Endodermal cell (in vitro differentiated cells): ENCODE measurements at regions not wholly inside any gene's neighbourhood (a gene's known extent, or its start where the extent isn't known, plus 50 kb on each side); places are given as distances from the start of the nearest gene placed in this dataset.

Source experiments
- DNase-seq: peaks from one replicate; pipeline ENCODE4 v3.0.0-alpha.2; 2017
- H3K27ac ChIP-seq: 2 replicates; pipeline ENCODE4 v1.5.1; 2013; ENCODE audit warnings: mild to moderate bottlenecking, low read depth, low read length, moderate library complexity
- H3K27me3 ChIP-seq: 2 replicates; pipeline ENCODE4 v1.6.1; 2013; ENCODE audit warnings: mild to moderate bottlenecking, low read length, moderate library complexity; ENCODE audit not compliant: insufficient read depth, control insufficient read depth, poor library complexity, severe bottlenecking
- H3K36me3 ChIP-seq: 2 replicates; pipeline ENCODE4 v1.7.0; 2013; ENCODE audit warnings: mild to moderate bottlenecking, low read length, moderate library complexity; ENCODE audit not compliant: control insufficient read depth, insufficient read depth
- H3K4me1 ChIP-seq: one replicate; pipeline ENCODE4 v1.7.0; 2013; ENCODE audit warnings: low read length; ENCODE audit not compliant: control insufficient read depth, insufficient read depth
- H3K4me3 ChIP-seq: 2 replicates; pipeline ENCODE4 v1.5.1; 2013; ENCODE audit warnings: mild to moderate bottlenecking, low read length, moderate library complexity
- H3K9ac ChIP-seq: 2 replicates; pipeline ENCODE4 v1.6.1; 2013; ENCODE audit warnings: mild to moderate bottlenecking, low read length, moderate library complexity; ENCODE audit not compliant: poor library complexity, severe bottlenecking; ENCODE audit errors: extremely low read depth
- H3K9me3 ChIP-seq: 2 replicates; pipeline ENCODE4 v1.6.1; 2013; ENCODE audit warnings: mild to moderate bottlenecking, low read length, moderate library complexity; ENCODE audit not compliant: control insufficient read depth
- H3K27ac Mint-ChIP-seq: 2 replicates; pipeline ENCODE4 v1.8.0; 2020; ENCODE audit warnings: mixed read lengths
- H3K27me3 Mint-ChIP-seq: 2 replicates; pipeline ENCODE4 v1.8.0; 2021; ENCODE audit warnings: mild to moderate bottlenecking, mixed read lengths; ENCODE audit not compliant: insufficient read depth
- H3K36me3 Mint-ChIP-seq: 2 replicates; pipeline ENCODE4 v1.8.0; 2020; ENCODE audit warnings: low read depth, mixed read lengths
- H3K4me1 Mint-ChIP-seq: 2 replicates; pipeline ENCODE4 v1.8.0; 2020; ENCODE audit warnings: mixed read lengths
- H3K4me3 Mint-ChIP-seq: 2 replicates; pipeline ENCODE4 v1.8.0; 2020; ENCODE audit warnings: mild to moderate bottlenecking, moderate library complexity, mixed read lengths
- H3K9me3 Mint-ChIP-seq: 2 replicates; pipeline ENCODE4 v1.8.0; 2020; ENCODE audit warnings: mild to moderate bottlenecking, mixed read lengths
- CTCF ChIP-seq: fragments of 200-600 bp; sonication (generic); conservative IDR thresholded peaks from 2 replicates; pipeline ENCODE4 v1.5.0; 2021; ENCODE audit warnings: antibody characterized with exemption, mild to moderate bottlenecking
- WGBS, 2 experiments: methylation state at CpG; one replicate each; pipeline versions ENCODE4 v1.1.5 to v1.1.7; 2013; ENCODE audit warnings: missing lambda C conversion rate in 2 of 2, mixed read lengths in 1 of 2; ENCODE audit not compliant: insufficient coverage in 1 of 2, insufficient read length in 1 of 2; 5-methylcytosine and 5-hydroxymethylcytosine counted together

- H3K9me3 ChIP-seq, result no peaks in the 10 kb centered on the region
- H3K4me3 ChIP-seq, result no peak overlapping the region
- no peaks in the 10 kb centered on the region for H3K27me3 ChIP-seq
- no peaks in the 10 kb centered on the region for H3K36me3 Mint-ChIP-seq
- DNase-seq, result no peak
- no peak overlapping the region for H3K9ac ChIP-seq
- WGBS, 2 experiments, result 86 to 96% methylated on average over 3 to 4 of the region's 4 CpGs
- no peaks in the 10 kb centered on the region for H3K36me3 ChIP-seq
- no peak for TF ChIP-seq CTCF
- H3K27me3 Mint-ChIP-seq, result no peaks in the 10 kb centered on the region
- H3K4me1 Mint-ChIP-seq, result peaks cover 18% of the 10 kb centered on the region
- H3K27ac ChIP-seq, result no peak overlapping the region
- no peaks in the 10 kb centered on the region for H3K9me3 Mint-ChIP-seq
- no peak overlapping the region for H3K27ac Mint-ChIP-seq
- no peak overlapping the region for H3K4me3 Mint-ChIP-seq
- peaks cover 11% of the 10 kb centered on the region for H3K4me1 ChIP-seq
These were observed 76.6 kb upstream of the NR4A3 start for GRCh38 chr9:99745085-99745484.

- H3K36me3 ChIP-seq, result no peaks in the 10 kb centered on the region
- no peak overlapping the region for H3K27ac ChIP-seq
- no peak for TF ChIP-seq CTCF
- no peaks in the 10 kb centered on the region for H3K27me3 ChIP-seq
- no peaks in the 10 kb centered on the region for H3K36me3 Mint-ChIP-seq
- no peak overlapping the region for H3K27ac Mint-ChIP-seq
- no peak overlapping the region for H3K9ac ChIP-seq
- WGBS, 2 experiments, result 83% methylated on average over 1 of the region's 1 CpG; no CpG with 5 or more reads in 1 of the 2 experiments
- no peak overlapping the region for H3K4me3 Mint-ChIP-seq
- no peaks in the 10 kb centered on the region for H3K9me3 ChIP-seq
- no peaks in the 10 kb centered on the region for H3K27me3 Mint-ChIP-seq
- H3K9me3 Mint-ChIP-seq, result no peaks in the 10 kb centered on the region
- H3K4me1 ChIP-seq, result peaks cover 8% of the 10 kb centered on the region
- no peak overlapping the region for H3K4me3 ChIP-seq
- DNase-seq, result no peak
- H3K4me1 Mint-ChIP-seq, result peaks cover 17% of the 10 kb centered on the region
These were observed 75.3 kb upstream of the NR4A3 start for GRCh38 chr9:99746406-99746805.

- Mint-ChIP-seq H3K36me3 (no peaks in the 10 kb centered on the region), H3K27me3 (no peaks in the 10 kb centered on the region), H3K4me3 (no peak overlapping the region), H3K9me3 (no peaks in the 10 kb centered on the region), H3K27ac (no peak overlapping the region), H3K4me1 (no peaks in the 10 kb centered on the region)
- no peak for TF ChIP-seq CTCF
- DNase-seq, result no peak
- H3K9ac ChIP-seq, result no peak overlapping the region
- no peaks in the 10 kb centered on the region for H3K9me3 ChIP-seq
- no peaks in the 10 kb centered on the region for H3K36me3 ChIP-seq
- H3K4me1 ChIP-seq, result peaks cover 3% of the 10 kb centered on the region
- H3K27ac ChIP-seq, result no peak overlapping the region
- no peaks in the 10 kb centered on the region for H3K27me3 ChIP-seq
- no peak overlapping the region for H3K4me3 ChIP-seq
These were observed 73.4 kb upstream of the NR4A3 start for GRCh38 chr9:99748266-99748665.
